ENCODE measurements at regions not wholly inside any gene's neighbourhood (a gene's known extent, or its start where the extent isn't known, plus 50 kb on each side); places are given as distances from the start of the nearest gene placed in this dataset.

DNA sequence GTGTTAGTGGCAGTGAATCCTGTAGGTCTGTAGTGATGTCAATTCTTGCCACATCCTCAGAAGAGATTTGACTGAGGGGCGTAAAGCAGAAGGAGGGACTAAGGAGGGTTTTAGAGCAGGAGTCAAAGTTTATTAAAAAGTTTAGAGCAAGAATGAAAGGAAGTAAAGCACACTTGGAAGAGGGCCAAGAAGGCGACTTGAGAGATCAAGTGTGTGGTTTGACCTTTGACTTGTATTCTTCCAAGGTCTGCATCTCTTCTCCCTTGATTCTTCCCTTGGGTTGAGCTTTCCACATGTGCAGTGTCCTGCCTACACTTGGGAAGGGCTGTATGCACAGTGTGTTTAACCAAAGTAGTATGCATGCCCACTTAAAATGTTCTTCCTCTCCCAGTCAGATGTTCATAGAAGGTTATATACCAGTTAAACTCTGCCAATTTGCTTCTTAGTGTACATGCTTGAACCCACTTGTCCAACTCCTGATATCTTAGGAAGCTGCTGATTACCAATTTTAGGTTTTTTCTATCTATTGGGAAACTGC, 627.6 kb downstream of the MMUT start:
- no peak for TF ChIP-seq EZH2 (IDR thresholded peaks at IDR 0.05; ENCODE audit: low read length, unreplicated experiment)
- TF ChIP-seq, protein P1, sequence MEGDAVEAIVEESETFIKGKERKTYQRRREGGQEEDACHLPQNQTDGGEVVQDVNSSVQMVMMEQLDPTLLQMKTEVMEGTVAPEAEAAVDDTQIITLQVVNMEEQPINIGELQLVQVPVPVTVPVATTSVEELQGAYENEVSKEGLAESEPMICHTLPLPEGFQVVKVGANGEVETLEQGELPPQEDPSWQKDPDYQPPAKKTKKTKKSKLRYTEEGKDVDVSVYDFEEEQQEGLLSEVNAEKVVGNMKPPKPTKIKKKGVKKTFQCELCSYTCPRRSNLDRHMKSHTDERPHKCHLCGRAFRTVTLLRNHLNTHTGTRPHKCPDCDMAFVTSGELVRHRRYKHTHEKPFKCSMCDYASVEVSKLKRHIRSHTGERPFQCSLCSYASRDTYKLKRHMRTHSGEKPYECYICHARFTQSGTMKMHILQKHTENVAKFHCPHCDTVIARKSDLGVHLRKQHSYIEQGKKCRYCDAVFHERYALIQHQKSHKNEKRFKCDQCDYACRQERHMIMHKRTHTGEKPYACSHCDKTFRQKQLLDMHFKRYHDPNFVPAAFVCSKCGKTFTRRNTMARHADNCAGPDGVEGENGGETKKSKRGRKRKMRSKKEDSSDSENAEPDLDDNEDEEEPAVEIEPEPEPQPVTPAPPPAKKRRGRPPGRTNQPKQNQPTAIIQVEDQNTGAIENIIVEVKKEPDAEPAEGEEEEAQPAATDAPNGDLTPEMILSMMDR (conservative IDR thresholded peaks at IDR 0.05; ENCODE audit: low read depth, low read length), result no peak

Measured in PC-3 (cell line).